ENCODE measurements at regions not wholly inside any gene's neighbourhood (a gene's known extent, or its start where the extent isn't known, plus 50 kb on each side); places are given as distances from the start of the nearest gene placed in this dataset.
"Not testable (repeated sequence)": the region's sequence is repeated elsewhere in the genome, so short reads cannot be mapped to it uniquely, and the experiment has no call there.

GRCh38 chr5:126023994-126024441 is 399.2 kb upstream of the GRAMD2B start:
- H3K4me1 ChIP-seq (ENCODE audit: control insufficient read depth, insufficient read depth, low read length, poor library complexity, severe bottlenecking): no peaks in the 10 kb centered on the region
- ATAC-seq (ENCODE audit: low read depth in 2 of 2): no peak
- no peaks in the 10 kb centered on the region for H3K36me3 ChIP-seq (ENCODE audit: control insufficient read depth, insufficient read depth, low read length)
- H3K27ac Mint-ChIP-seq: no peak overlapping the region
- no peak overlapping the region for H3K4me3 ChIP-seq (ENCODE audit: low read depth, low read length)
- H3K27ac ChIP-seq (ENCODE audit: insufficient read depth, low read length, poor library complexity, severe bottlenecking): no peak overlapping the region
- no peaks in the 10 kb centered on the region for H3K27me3 Mint-ChIP-seq
- H3K36me3 Mint-ChIP-seq: no peaks in the 10 kb centered on the region
- H3K4me3 Mint-ChIP-seq: no peak overlapping the region
- no peaks in the 10 kb centered on the region for H3K4me1 Mint-ChIP-seq
- peaks cover 0 to 20% of the 10 kb centered on the region in 2 experiments for H3K9me3 ChIP-seq (ENCODE audit: control insufficient read depth in 2 of 2, low read length in 2 of 2)
- no peaks in the 10 kb centered on the region for H3K27me3 ChIP-seq (ENCODE audit: control insufficient read depth, insufficient read depth, low read length)
- DNase-seq: no peak
- peaks cover 0 to 21% (median 8%) of the 10 kb centered on the region in 7 donors for H3K9me3 Mint-ChIP-seq

GRCh38 chr5:126027149-126027548 is 396.1 kb upstream of the GRAMD2B start:
- H3K27ac Mint-ChIP-seq: no peak overlapping the region
- H3K4me3 Mint-ChIP-seq: no peak overlapping the region

GRCh38 chr5:126027652-126028051 is 395.6 kb upstream of the GRAMD2B start:
- no peak overlapping the region for H3K27ac Mint-ChIP-seq
- H3K27ac ChIP-seq (ENCODE audit: insufficient read depth, low read length, poor library complexity, severe bottlenecking): no peak overlapping the region
- peaks cover 0 to 20% of the 10 kb centered on the region in 2 experiments for H3K9me3 ChIP-seq (ENCODE audit: control insufficient read depth in 2 of 2, low read length in 2 of 2)
- DNase-seq (no peak), ATAC-seq (ENCODE audit: low read depth in 2 of 2) (no peak)
- H3K27me3 ChIP-seq (ENCODE audit: control insufficient read depth, insufficient read depth, low read length): no peaks in the 10 kb centered on the region
- H3K4me3 ChIP-seq (ENCODE audit: low read depth, low read length): no peak overlapping the region
- H3K27me3 Mint-ChIP-seq: no peaks in the 10 kb centered on the region
- H3K4me1 ChIP-seq (ENCODE audit: control insufficient read depth, insufficient read depth, low read length, poor library complexity, severe bottlenecking): no peaks in the 10 kb centered on the region
- no peaks in the 10 kb centered on the region for H3K36me3 ChIP-seq (ENCODE audit: control insufficient read depth, insufficient read depth, low read length)
- peaks cover 0 to 27% (median 17%) of the 10 kb centered on the region in 7 donors for H3K9me3 Mint-ChIP-seq
- H3K36me3 Mint-ChIP-seq: no peaks in the 10 kb centered on the region
- H3K4me1 Mint-ChIP-seq: no peaks in the 10 kb centered on the region
- no peak overlapping the region for H3K4me3 Mint-ChIP-seq

More at GRCh38 chr5:126027149-126027548, 396.1 kb upstream of the GRAMD2B start:
- Mint-ChIP-seq H3K4me1 (no peaks in the 10 kb centered on the region), H3K36me3 (no peaks in the 10 kb centered on the region), H3K27me3 (no peaks in the 10 kb centered on the region), H3K9me3 (peaks cover 0 to 28% (median 17%) of the 10 kb centered on the region in 7 donors)
- DNase-seq (no peak), ATAC-seq (ENCODE audit: low read depth in 2 of 2) (no peak)
- Histone ChIP-seq H3K27ac (ENCODE audit: insufficient read depth, low read length, poor library complexity, severe bottlenecking) (no peak overlapping the region), H3K9me3 (ENCODE audit: control insufficient read depth in 2 of 2, low read length in 2 of 2) (peaks cover 0 to 20% of the 10 kb centered on the region in 2 experiments), H3K27me3 (ENCODE audit: control insufficient read depth, insufficient read depth, low read length) (no peaks in the 10 kb centered on the region), H3K4me3 (ENCODE audit: low read depth, low read length) (no peak overlapping the region), H3K36me3 (ENCODE audit: control insufficient read depth, insufficient read depth, low read length) (no peaks in the 10 kb centered on the region), H3K4me1 (ENCODE audit: control insufficient read depth, insufficient read depth, low read length, poor library complexity, severe bottlenecking) (no peaks in the 10 kb centered on the region)

DNA sequence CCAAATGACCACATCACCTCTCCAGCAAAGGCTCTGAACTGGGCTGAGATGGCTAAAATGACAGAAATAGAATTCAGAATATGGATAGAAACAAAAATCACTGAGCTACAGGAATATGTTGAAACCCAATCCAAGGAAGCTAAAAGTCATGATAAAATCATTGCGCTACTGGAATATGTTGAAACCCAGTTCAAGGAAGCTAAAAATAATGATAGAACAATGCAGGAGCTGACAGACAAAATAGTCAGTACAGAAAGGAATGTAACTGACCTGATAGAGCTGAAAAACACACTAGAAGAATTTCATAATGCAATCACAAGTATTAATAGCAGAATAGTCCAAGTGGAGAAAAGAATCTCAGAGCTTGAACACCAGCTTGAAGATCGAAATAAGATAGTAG is 394.9 kb upstream of the GRAMD2B start:
- H3K27ac Mint-ChIP-seq: no peak overlapping the region
- H3K27me3 Mint-ChIP-seq: no peaks in the 10 kb centered on the region
- H3K36me3 Mint-ChIP-seq: no peaks in the 10 kb centered on the region
- H3K9me3 Mint-ChIP-seq: peaks cover 0 to 27% (median 17%) of the 10 kb centered on the region in 7 donors
- ATAC-seq (ENCODE audit: low read depth in 2 of 2) (no peak), DNase-seq (no peak)
- peaks cover 0 to 20% of the 10 kb centered on the region in 2 experiments for H3K9me3 ChIP-seq (ENCODE audit: control insufficient read depth in 2 of 2, low read length in 2 of 2)
- H3K4me1 Mint-ChIP-seq: no peaks in the 10 kb centered on the region
- no peak overlapping the region for H3K27ac ChIP-seq (ENCODE audit: insufficient read depth, low read length, poor library complexity, severe bottlenecking)
- H3K4me3 ChIP-seq (ENCODE audit: low read depth, low read length): no peak overlapping the region
- H3K4me1 ChIP-seq (ENCODE audit: control insufficient read depth, insufficient read depth, low read length, poor library complexity, severe bottlenecking): no peaks in the 10 kb centered on the region
- no peaks in the 10 kb centered on the region for H3K36me3 ChIP-seq (ENCODE audit: control insufficient read depth, insufficient read depth, low read length)
- no peak overlapping the region for H3K4me3 Mint-ChIP-seq
- H3K27me3 ChIP-seq (ENCODE audit: control insufficient read depth, insufficient read depth, low read length): no peaks in the 10 kb centered on the region

GRCh38 chr5:126029282-126029681 is 393.9 kb upstream of the GRAMD2B start:
- ATAC-seq (ENCODE audit: low read depth in 2 of 2); H3K27ac ChIP-seq (ENCODE audit: insufficient read depth, low read length, poor library complexity, severe bottlenecking); H3K27me3 Mint-ChIP-seq; H3K4me1 Mint-ChIP-seq; H3K36me3 Mint-ChIP-seq; H3K27ac Mint-ChIP-seq; H3K36me3 ChIP-seq (ENCODE audit: control insufficient read depth, insufficient read depth, low read length); H3K27me3 ChIP-seq (ENCODE audit: control insufficient read depth, insufficient read depth, low read length); H3K4me1 ChIP-seq (ENCODE audit: control insufficient read depth, insufficient read depth, low read length, poor library complexity, severe bottlenecking); DNase-seq; H3K4me3 ChIP-seq (ENCODE audit: low read depth, low read length); H3K4me3 Mint-ChIP-seq: not testable (repeated sequence)
- H3K9me3 ChIP-seq (ENCODE audit: control insufficient read depth in 2 of 2, low read length in 2 of 2): peaks cover 0 to 20% of the 10 kb centered on the region in 2 experiments
- H3K9me3 Mint-ChIP-seq: peaks cover 0 to 25% (median 15%) of the 10 kb centered on the region in 7 donors

DNA sequence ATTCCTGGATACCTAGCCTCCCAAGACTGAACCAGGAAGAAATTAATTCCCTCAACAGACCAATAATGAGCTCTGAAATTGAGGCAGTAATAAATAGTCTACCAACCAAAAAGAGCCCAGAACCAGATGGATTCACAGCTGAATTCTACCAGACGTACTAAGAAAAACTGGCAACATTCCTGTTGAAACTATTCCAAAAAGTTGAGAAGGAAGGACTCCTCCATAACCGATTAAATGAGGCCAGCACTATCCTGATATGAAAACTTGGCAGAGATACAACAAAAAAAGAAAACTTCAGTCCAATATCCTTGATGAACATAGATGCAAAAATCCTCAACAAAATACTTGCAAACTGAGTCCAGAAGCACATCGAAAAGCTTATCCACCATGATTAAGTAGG is 392.5 kb upstream of the GRAMD2B start:
- no peaks in the 10 kb centered on the region for H3K36me3 Mint-ChIP-seq
- Histone ChIP-seq H3K9me3 (ENCODE audit: control insufficient read depth in 2 of 2, low read length in 2 of 2) (peaks cover 0 to 20% of the 10 kb centered on the region in 2 experiments), H3K4me1 (ENCODE audit: control insufficient read depth, insufficient read depth, low read length, poor library complexity, severe bottlenecking) (no peaks in the 10 kb centered on the region), H3K4me3 (ENCODE audit: low read depth, low read length) (no peak overlapping the region), H3K27ac (ENCODE audit: insufficient read depth, low read length, poor library complexity, severe bottlenecking) (no peak overlapping the region), H3K27me3 (ENCODE audit: control insufficient read depth, insufficient read depth, low read length) (no peaks in the 10 kb centered on the region), H3K36me3 (ENCODE audit: control insufficient read depth, insufficient read depth, low read length) (no peaks in the 10 kb centered on the region)
- H3K27ac Mint-ChIP-seq: no peak overlapping the region
- no peak for ATAC-seq (ENCODE audit: low read depth in 2 of 2)
- no peaks in the 10 kb centered on the region for H3K27me3 Mint-ChIP-seq
- no peaks in the 10 kb centered on the region for H3K4me1 Mint-ChIP-seq
- no peak overlapping the region for H3K4me3 Mint-ChIP-seq
- H3K9me3 Mint-ChIP-seq: peaks cover 0 to 25% (median 15%) of the 10 kb centered on the region in 7 donors
- no peak for DNase-seq

GRCh38 chr5:126031989-126032716 is 391.1 kb upstream of the GRAMD2B start:
- no peaks in the 10 kb centered on the region for H3K27me3 ChIP-seq (ENCODE audit: control insufficient read depth, insufficient read depth, low read length)
- no peak for ATAC-seq (ENCODE audit: low read depth in 2 of 2)
- no peaks in the 10 kb centered on the region for H3K36me3 ChIP-seq (ENCODE audit: control insufficient read depth, insufficient read depth, low read length)
- no peaks in the 10 kb centered on the region for H3K4me1 ChIP-seq (ENCODE audit: control insufficient read depth, insufficient read depth, low read length, poor library complexity, severe bottlenecking)
- H3K9me3 ChIP-seq (ENCODE audit: control insufficient read depth in 2 of 2, low read length in 2 of 2): peaks cover 0 to 11% of the 10 kb centered on the region in 2 experiments
- H3K9me3 Mint-ChIP-seq: peaks cover 0 to 25% (median 14%) of the 10 kb centered on the region in 7 donors
- DNase-seq: no peak
- no peaks in the 10 kb centered on the region for H3K4me1 Mint-ChIP-seq
- H3K27ac ChIP-seq (ENCODE audit: insufficient read depth, low read length, poor library complexity, severe bottlenecking): no peak overlapping the region
- H3K27me3 Mint-ChIP-seq: no peaks in the 10 kb centered on the region
- no peaks in the 10 kb centered on the region for H3K36me3 Mint-ChIP-seq
- no peak overlapping the region for H3K27ac Mint-ChIP-seq
- H3K4me3 ChIP-seq (ENCODE audit: low read depth, low read length): no peak overlapping the region
- H3K4me3 Mint-ChIP-seq: no peak overlapping the region

- ATAC-seq (ENCODE audit: low read depth in 2 of 2) (no peak), DNase-seq (no peak)
- H3K4me1 ChIP-seq (ENCODE audit: control insufficient read depth, insufficient read depth, low read length, poor library complexity, severe bottlenecking): no peaks in the 10 kb centered on the region
- no peak overlapping the region for H3K4me3 ChIP-seq (ENCODE audit: low read depth, low read length)
- no peaks in the 10 kb centered on the region for H3K9me3 ChIP-seq (ENCODE audit: control insufficient read depth in 2 of 2, low read length in 2 of 2)
- Mint-ChIP-seq H3K27ac (no peak overlapping the region), H3K4me1 (no peaks in the 10 kb centered on the region), H3K27me3 (no peaks in the 10 kb centered on the region), H3K9me3 (peaks cover 0 to 4% (median 2%) of the 10 kb centered on the region in 7 donors), H3K36me3 (no peaks in the 10 kb centered on the region), H3K4me3 (no peak overlapping the region)
- H3K27me3 ChIP-seq (ENCODE audit: control insufficient read depth, insufficient read depth, low read length): no peaks in the 10 kb centered on the region
- H3K36me3 ChIP-seq (ENCODE audit: control insufficient read depth, insufficient read depth, low read length): no peaks in the 10 kb centered on the region
- H3K27ac ChIP-seq (ENCODE audit: insufficient read depth, low read length, poor library complexity, severe bottlenecking): no peak overlapping the region
Observed at GRCh38 chr5:126043688-126044087, 379.5 kb upstream of the GRAMD2B start.
